ENCODE measurements at regions not wholly inside any gene's neighbourhood (a gene's known extent, or its start where the extent isn't known, plus 50 kb on each side); places are given as distances from the start of the nearest gene placed in this dataset.

GRCh38 chr5:16345454-16345853 lies 120.1 kb downstream of the ZNF622 start:
- no peak overlapping the region for H3K27ac ChIP-seq (ENCODE audit: insufficient read depth in 1 of 2, low read depth in 1 of 2, low read length in 2 of 2, poor library complexity in 1 of 2, severe bottlenecking in 2 of 2)
- CTCF ChIA-PET, result no interaction called here
- H3K4me1 ChIP-seq (ENCODE audit: control extremely low read depth in 1 of 4, control insufficient read depth in 4 of 4, insufficient read depth in 4 of 4, low read length in 3 of 4), result no peaks in the 10 kb centered on the region
- no peaks in the 10 kb centered on the region for H3K9me3 ChIP-seq (ENCODE audit: control extremely low read depth in 1 of 5, control insufficient read depth in 4 of 5, insufficient read depth in 2 of 5, low read depth in 1 of 5, low read length in 4 of 5)
- POLR2A ChIA-PET, result no interaction called here
- no peak for DNase-seq
- no CpG with 5 or more reads among the region's 1 CpG for WGBS (ENCODE audit: insufficient coverage)
- H3K36me3 ChIP-seq (ENCODE audit: control insufficient read depth in 4 of 4, insufficient read depth in 4 of 4, low read length in 3 of 4), result no peaks in the 10 kb centered on the region
- no peak overlapping the region for H3K4me3 ChIP-seq (ENCODE audit: control insufficient read depth in 1 of 7, extremely low read depth in 1 of 7, insufficient read depth in 4 of 7, low read depth in 2 of 7, low read length in 6 of 7)
- no peaks in the 10 kb centered on the region for H3K27me3 ChIP-seq (replicated peaks in 2 of 5; ENCODE audit: control insufficient read depth in 4 of 5, insufficient read depth in 5 of 5, low read length in 4 of 5)

- Histone ChIP-seq H3K4me3 (ENCODE audit: control insufficient read depth in 1 of 7, extremely low read depth in 1 of 7, insufficient read depth in 4 of 7, low read depth in 2 of 7, low read length in 6 of 7) (no peak overlapping the region), H3K4me1 (ENCODE audit: control extremely low read depth in 1 of 4, control insufficient read depth in 4 of 4, insufficient read depth in 4 of 4, low read length in 3 of 4) (no peaks in the 10 kb centered on the region), H3K27me3 (replicated peaks in 2 of 5; ENCODE audit: control insufficient read depth in 4 of 5, insufficient read depth in 5 of 5, low read length in 4 of 5) (no peaks in the 10 kb centered on the region), H3K36me3 (ENCODE audit: control insufficient read depth in 4 of 4, insufficient read depth in 4 of 4, low read length in 3 of 4) (no peaks in the 10 kb centered on the region), H3K9me3 (ENCODE audit: control extremely low read depth in 1 of 5, control insufficient read depth in 4 of 5, insufficient read depth in 2 of 5, low read depth in 1 of 5, low read length in 4 of 5) (no peaks in the 10 kb centered on the region), H3K27ac (ENCODE audit: insufficient read depth in 1 of 2, low read depth in 1 of 2, low read length in 2 of 2, poor library complexity in 1 of 2, severe bottlenecking in 2 of 2) (no peak overlapping the region)
- 89% methylated on average over 7 of the region's 7 CpGs for WGBS (ENCODE audit: insufficient coverage)
- DNase-seq, result no peak
- ChIA-PET POLR2A (no interaction called here), CTCF (no interaction called here)
Measured at GRCh38 chr5:16326137-16326536, 139.5 kb downstream of the ZNF622 start.

DNA sequence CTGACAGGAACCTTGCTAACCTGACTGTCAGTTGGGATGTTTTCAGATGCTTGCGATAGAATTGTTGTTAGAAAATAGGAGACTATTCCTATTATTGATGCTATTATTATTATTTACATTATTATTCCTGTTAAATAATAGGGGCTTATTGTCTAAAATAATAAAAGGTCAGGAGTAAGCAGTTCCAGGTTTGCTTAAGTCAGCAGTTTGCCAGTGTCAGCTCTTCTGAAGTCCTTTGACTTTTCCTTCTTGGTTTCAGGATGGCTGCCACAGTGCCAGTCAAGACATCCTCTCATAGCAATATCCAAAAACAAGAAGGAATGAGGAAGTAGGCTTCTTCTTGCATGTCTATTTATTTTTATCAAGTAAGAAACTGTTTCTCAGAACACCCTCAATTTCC lies 141.7 kb upstream of the MARCHF11 start:
- Histone ChIP-seq H3K4me3 (ENCODE audit: control insufficient read depth in 1 of 7, extremely low read depth in 1 of 7, insufficient read depth in 4 of 7, low read depth in 2 of 7, low read length in 6 of 7) (no peak overlapping the region), H3K36me3 (ENCODE audit: control insufficient read depth in 4 of 4, insufficient read depth in 4 of 4, low read length in 3 of 4) (no peaks in the 10 kb centered on the region), H3K4me1 (ENCODE audit: control extremely low read depth in 1 of 4, control insufficient read depth in 4 of 4, insufficient read depth in 4 of 4, low read length in 3 of 4) (no peaks in the 10 kb centered on the region), H3K27ac (ENCODE audit: insufficient read depth in 1 of 2, low read depth in 1 of 2, low read length in 2 of 2, poor library complexity in 1 of 2, severe bottlenecking in 2 of 2) (no peak overlapping the region), H3K27me3 (replicated peaks in 2 of 5; ENCODE audit: control insufficient read depth in 4 of 5, insufficient read depth in 5 of 5, low read length in 4 of 5) (no peaks in the 10 kb centered on the region), H3K9me3 (ENCODE audit: control extremely low read depth in 1 of 5, control insufficient read depth in 4 of 5, insufficient read depth in 2 of 5, low read depth in 1 of 5, low read length in 4 of 5) (no peaks in the 10 kb centered on the region)
- CTCF ChIA-PET, result no interaction called here
- POLR2A ChIA-PET, result no interaction called here
- WGBS (ENCODE audit: insufficient coverage), result no CpG with 5 or more reads among the region's 1 CpG
- no peak for DNase-seq

DNA sequence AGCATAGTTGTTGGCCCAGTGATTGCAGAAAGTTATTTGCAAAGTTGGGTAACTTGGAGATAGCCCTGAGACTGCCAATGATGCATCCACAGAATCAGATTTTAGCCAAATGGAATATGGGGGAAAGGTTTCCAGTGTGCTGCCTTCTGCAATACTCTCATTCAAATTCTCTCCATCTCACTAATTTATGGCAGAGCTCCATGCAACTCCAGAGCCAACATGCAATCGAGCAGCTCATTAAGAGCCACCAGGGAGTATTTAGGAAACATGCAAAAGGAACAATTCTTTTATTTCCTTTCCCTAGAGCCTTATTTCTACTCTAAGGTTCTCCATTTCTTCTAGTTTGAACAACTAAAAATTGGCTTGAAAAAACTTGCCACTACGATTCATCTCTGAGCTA lies 135.9 kb upstream of the MARCHF11 start:
- Histone ChIP-seq H3K4me1 (ENCODE audit: control extremely low read depth in 1 of 4, control insufficient read depth in 4 of 4, insufficient read depth in 4 of 4, low read length in 3 of 4) (no peaks in the 10 kb centered on the region), H3K9me3 (ENCODE audit: control extremely low read depth in 1 of 5, control insufficient read depth in 4 of 5, insufficient read depth in 2 of 5, low read depth in 1 of 5, low read length in 4 of 5) (peaks cover 0 to 3% (median 0%) of the 10 kb centered on the region in 5 experiments), H3K27ac (ENCODE audit: insufficient read depth in 1 of 2, low read depth in 1 of 2, low read length in 2 of 2, poor library complexity in 1 of 2, severe bottlenecking in 2 of 2) (no peak overlapping the region), H3K36me3 (ENCODE audit: control insufficient read depth in 4 of 4, insufficient read depth in 4 of 4, low read length in 3 of 4) (no peaks in the 10 kb centered on the region), H3K27me3 (replicated peaks in 2 of 5; ENCODE audit: control insufficient read depth in 4 of 5, insufficient read depth in 5 of 5, low read length in 4 of 5) (no peaks in the 10 kb centered on the region), H3K4me3 (ENCODE audit: control insufficient read depth in 1 of 7, extremely low read depth in 1 of 7, insufficient read depth in 4 of 7, low read depth in 2 of 7, low read length in 6 of 7) (no peak overlapping the region)
- no peak for DNase-seq
- POLR2A ChIA-PET, result no interaction called here
- CTCF ChIA-PET, result no interaction called here
- WGBS (ENCODE audit: insufficient coverage), result 100% methylated on average over 1 of the region's 2 CpGs

GRCh38 chr5:16313761-16314160 lies 134.2 kb upstream of the MARCHF11 start:
- POLR2A ChIA-PET, result no interaction called here
- CTCF ChIA-PET, result no interaction called here
- WGBS (ENCODE audit: insufficient coverage), result 75% methylated on average over 3 of the region's 3 CpGs

GRCh38 chr5:16312785-16313184 lies 133.2 kb upstream of the MARCHF11 start:
- Histone ChIP-seq H3K9me3 (ENCODE audit: control extremely low read depth in 1 of 5, control insufficient read depth in 4 of 5, insufficient read depth in 2 of 5, low read depth in 1 of 5, low read length in 4 of 5) (peaks cover 0 to 3% (median 0%) of the 10 kb centered on the region in 5 experiments), H3K27me3 (replicated peaks in 2 of 5; ENCODE audit: control insufficient read depth in 4 of 5, insufficient read depth in 5 of 5, low read length in 4 of 5) (no peaks in the 10 kb centered on the region), H3K27ac (ENCODE audit: insufficient read depth in 1 of 2, low read depth in 1 of 2, low read length in 2 of 2, poor library complexity in 1 of 2, severe bottlenecking in 2 of 2) (no peak overlapping the region), H3K4me1 (ENCODE audit: control extremely low read depth in 1 of 4, control insufficient read depth in 4 of 4, insufficient read depth in 4 of 4, low read length in 3 of 4) (no peaks in the 10 kb centered on the region), H3K36me3 (ENCODE audit: control insufficient read depth in 4 of 4, insufficient read depth in 4 of 4, low read length in 3 of 4) (no peaks in the 10 kb centered on the region), H3K4me3 (ENCODE audit: control insufficient read depth in 1 of 7, extremely low read depth in 1 of 7, insufficient read depth in 4 of 7, low read depth in 2 of 7, low read length in 6 of 7) (no peak overlapping the region)
- ChIA-PET CTCF (interaction anchor here (1.1 kb wide), 1 partner anchor 13 kb away, joined by 3 read pairs; no protein-coding TSS in a partner anchor), POLR2A (no interaction called here)
- 88% methylated on average over 3 of the region's 3 CpGs for WGBS (ENCODE audit: insufficient coverage)
- DNase-seq, result no peak

More at GRCh38 chr5:16313761-16314160, 134.2 kb upstream of the MARCHF11 start:
- H3K9me3 ChIP-seq (ENCODE audit: control extremely low read depth in 1 of 5, control insufficient read depth in 4 of 5, insufficient read depth in 2 of 5, low read depth in 1 of 5, low read length in 4 of 5), result peaks cover 0 to 3% (median 0%) of the 10 kb centered on the region in 5 experiments
- no peak overlapping the region for H3K27ac ChIP-seq (ENCODE audit: insufficient read depth in 1 of 2, low read depth in 1 of 2, low read length in 2 of 2, poor library complexity in 1 of 2, severe bottlenecking in 2 of 2)
- H3K27me3 ChIP-seq (replicated peaks in 2 of 5; ENCODE audit: control insufficient read depth in 4 of 5, insufficient read depth in 5 of 5, low read length in 4 of 5), result no peaks in the 10 kb centered on the region
- no peaks in the 10 kb centered on the region for H3K36me3 ChIP-seq (ENCODE audit: control insufficient read depth in 4 of 4, insufficient read depth in 4 of 4, low read length in 3 of 4)
- DNase-seq, result no peak
- H3K4me3 ChIP-seq (ENCODE audit: control insufficient read depth in 1 of 7, extremely low read depth in 1 of 7, insufficient read depth in 4 of 7, low read depth in 2 of 7, low read length in 6 of 7), result no peak overlapping the region
- no peaks in the 10 kb centered on the region for H3K4me1 ChIP-seq (ENCODE audit: control extremely low read depth in 1 of 4, control insufficient read depth in 4 of 4, insufficient read depth in 4 of 4, low read length in 3 of 4)

GRCh38 chr5:16311666-16312065 lies 132.1 kb upstream of the MARCHF11 start:
- POLR2A ChIA-PET, result no interaction called here
- Histone ChIP-seq H3K36me3 (ENCODE audit: control insufficient read depth in 4 of 4, insufficient read depth in 4 of 4, low read length in 3 of 4) (no peaks in the 10 kb centered on the region), H3K4me1 (ENCODE audit: control extremely low read depth in 1 of 4, control insufficient read depth in 4 of 4, insufficient read depth in 4 of 4, low read length in 3 of 4) (no peaks in the 10 kb centered on the region), H3K27ac (ENCODE audit: insufficient read depth in 1 of 2, low read depth in 1 of 2, low read length in 2 of 2, poor library complexity in 1 of 2, severe bottlenecking in 2 of 2) (no peak overlapping the region), H3K4me3 (ENCODE audit: control insufficient read depth in 1 of 7, extremely low read depth in 1 of 7, insufficient read depth in 4 of 7, low read depth in 2 of 7, low read length in 6 of 7) (no peak overlapping the region), H3K9me3 (ENCODE audit: control extremely low read depth in 1 of 5, control insufficient read depth in 4 of 5, insufficient read depth in 2 of 5, low read depth in 1 of 5, low read length in 4 of 5) (peaks cover 0 to 3% (median 0%) of the 10 kb centered on the region in 5 experiments), H3K27me3 (replicated peaks in 2 of 5; ENCODE audit: control insufficient read depth in 4 of 5, insufficient read depth in 5 of 5, low read length in 4 of 5) (no peaks in the 10 kb centered on the region)
- CTCF ChIA-PET, result no interaction called here
- no peak for DNase-seq
- 100% methylated on average over 2 of the region's 2 CpGs for WGBS (ENCODE audit: insufficient coverage)

Data from common myeloid progenitor, CD34-positive (primary cell).